WTC11 (cell line): ENCODE measurements at regions not wholly inside any gene's neighbourhood (a gene's known extent, or its start where the extent isn't known, plus 50 kb on each side); places are given as distances from the start of the nearest gene placed in this dataset.

Experiments used
- ATAC-seq: fragments of 200-7000 bp; cut with Tn5 transposase; 2 replicates; pipeline ENCODE4 v1.10.0; 2021; ENCODE audit warnings: mild to moderate bottlenecking, moderate library complexity
- CTCF ChIA-PET: fragments of 300-600 bp; sonication (Branson Sonifier 250); formaldehyde crosslinking; loops from one replicate; lab custom pipeline; 2021; ENCODE audit warnings: antibody characterized with exemption; lab: Charles Lee
- POLR2A ChIA-PET: fragments of 350-600 bp; sonication (Branson Sonifier 250); formaldehyde crosslinking; loops from one replicate; lab custom pipeline; 2021; ENCODE audit warnings: antibody characterized with exemption; lab: Charles Lee
- DNase-seq: peaks from one replicate; pipeline ENCODE4 v3.0.0; 2021; ENCODE audit warnings: low spot score
- H3K27ac Mint-ChIP-seq: 2 replicates; pipeline ENCODE4 v1.8.0; 2021; ENCODE audit warnings: mixed read lengths
- H3K27me3 Mint-ChIP-seq: 2 replicates; pipeline ENCODE4 v1.8.0; 2021; ENCODE audit warnings: low read depth, mild to moderate bottlenecking, moderate library complexity, mixed read lengths
- H3K36me3 Mint-ChIP-seq: 2 replicates; pipeline ENCODE4 v1.8.0; 2021; ENCODE audit warnings: mixed read lengths
- H3K4me1 Mint-ChIP-seq: 2 replicates; pipeline ENCODE4 v1.8.0; 2022; ENCODE audit warnings: mixed read lengths
- H3K4me3 Mint-ChIP-seq: 2 replicates; pipeline ENCODE4 v1.8.0; 2021; ENCODE audit warnings: mild to moderate bottlenecking, moderate library complexity, mixed read lengths
- H3K9me3 Mint-ChIP-seq: 2 replicates; pipeline ENCODE4 v1.8.0; 2021; ENCODE audit warnings: mixed read lengths
- ARID4B ChIP-seq: sonication (generic); formaldehyde crosslinking; IDR thresholded peaks from 2 replicates; pipeline ENCODE4 v1.8.0; 2023; ENCODE audit warnings: missing genetic modification reagents, mild to moderate bottlenecking, borderline replicate concordance
- ATF1 ChIP-seq: sonication (generic); formaldehyde crosslinking; IDR thresholded peaks from 2 replicates; pipeline ENCODE4 v1.8.1; 2023; ENCODE audit warnings: mild to moderate bottlenecking, moderate library complexity, missing genetic modification reagents
- CREB1 ChIP-seq: sonication (generic); formaldehyde crosslinking; IDR thresholded peaks from 2 replicates; pipeline ENCODE4 v1.8.0; 2023; ENCODE audit warnings: mild to moderate bottlenecking, missing genetic modification reagents
- CREM ChIP-seq: sonication (generic); formaldehyde crosslinking; IDR thresholded peaks from 2 replicates; pipeline ENCODE4 v1.8.1; 2022; ENCODE audit warnings: mild to moderate bottlenecking, missing genetic modification reagents, moderate library complexity
- E2F4 ChIP-seq: sonication (generic); formaldehyde crosslinking; IDR thresholded peaks from 2 replicates; pipeline ENCODE4 v1.8.1; 2022; ENCODE audit warnings: low read depth, mild to moderate bottlenecking, moderate library complexity, missing genetic modification reagents, borderline replicate concordance
- ETV6 ChIP-seq: sonication (generic); formaldehyde crosslinking; IDR thresholded peaks from 2 replicates; pipeline ENCODE4 v1.8.1; 2022; ENCODE audit warnings: mild to moderate bottlenecking, missing genetic modification reagents
- FOXK1 ChIP-seq: sonication (generic); formaldehyde crosslinking; IDR thresholded peaks from 2 replicates; pipeline ENCODE4 v1.8.0; 2022; ENCODE audit warnings: mild to moderate bottlenecking, moderate library complexity, missing genetic modification reagents
- GABPB1 ChIP-seq: sonication (generic); formaldehyde crosslinking; IDR thresholded peaks from 2 replicates; pipeline ENCODE4 v1.8.1; 2023; ENCODE audit warnings: mild to moderate bottlenecking, missing genetic modification reagents
- GTF2I ChIP-seq: fragments of 250-450 bp; sonication (Bioruptor Pico); conservative IDR thresholded peaks from 2 replicates; pipeline ENCODE4 v1.4.0; 2021; ENCODE audit warnings: mild to moderate bottlenecking
- MXD4 ChIP-seq: fragments of 250-450 bp; sonication (Bioruptor Pico); IDR thresholded peaks from 2 replicates; pipeline ENCODE4 v1.8.0; 2021; ENCODE audit warnings: mild to moderate bottlenecking, moderate library complexity, borderline replicate concordance
- NFYB ChIP-seq: sonication (generic); formaldehyde crosslinking; conservative IDR thresholded peaks from 2 replicates; pipeline ENCODE4 v1.8.0; 2022; ENCODE audit warnings: low read depth, missing genetic modification reagents
- NR2C2 ChIP-seq: sonication (generic); formaldehyde crosslinking; IDR thresholded peaks from 2 replicates; pipeline ENCODE4 v1.8.0; 2022; ENCODE audit warnings: mild to moderate bottlenecking, missing genetic modification reagents
- SP1 ChIP-seq: sonication (generic); formaldehyde crosslinking; conservative IDR thresholded peaks from 2 replicates; pipeline ENCODE4 v1.8.1; 2022; ENCODE audit warnings: missing genetic modification reagents
- ZNF219 ChIP-seq: sonication (generic); formaldehyde crosslinking; IDR thresholded peaks from 2 replicates; pipeline ENCODE4 v1.8.0; 2023; ENCODE audit warnings: missing genetic modification reagents, mild to moderate bottlenecking, borderline replicate concordance
- ZNF232 ChIP-seq: sonication (generic); formaldehyde crosslinking; IDR thresholded peaks from 2 replicates; pipeline ENCODE4 v1.8.0; 2022; ENCODE audit warnings: mild to moderate bottlenecking, missing genetic modification reagents
- ZSCAN18 ChIP-seq: fragments of 250-450 bp; sonication (Bioruptor Pico); IDR thresholded peaks from 2 replicates; pipeline ENCODE4 v2.1.2; 2022; ENCODE audit warnings: mild to moderate bottlenecking, moderate library complexity
- TF ChIP-seq, protein P1 (sequence below): fragments of 250-450 bp; sonication (Bioruptor Pico); IDR thresholded peaks from 2 replicates; pipeline ENCODE4 v1.9.0; 2021; ENCODE audit warnings: mild to moderate bottlenecking
- TF ChIP-seq, protein P2 (sequence below): sonication (generic); formaldehyde crosslinking; IDR thresholded peaks from 2 replicates; pipeline ENCODE4 v1.8.1; 2022; ENCODE audit warnings: low read depth, missing genetic modification reagents, borderline replicate concordance
- TF ChIP-seq, protein P3 (sequence below): sonication (generic); formaldehyde crosslinking; IDR thresholded peaks from 2 replicates; pipeline ENCODE4 v1.8.0; 2022; ENCODE audit warnings: mild to moderate bottlenecking, missing genetic modification reagents
- TF ChIP-seq, protein P4 (sequence below): sonication (generic); formaldehyde crosslinking; IDR thresholded peaks from 2 replicates; pipeline ENCODE4 v1.8.1; 2023; ENCODE audit warnings: mild to moderate bottlenecking, missing genetic modification reagents, moderate library complexity
- TF ChIP-seq, protein P5 (sequence below): fragments of 250-450 bp; sonication (Bioruptor Pico); IDR thresholded peaks from 2 replicates; pipeline ENCODE4 v1.9.0; 2021; ENCODE audit warnings: moderate library complexity, mild to moderate bottlenecking, inconsistent platforms, borderline replicate concordance
- TF ChIP-seq, protein P6 (sequence below): sonication (generic); formaldehyde crosslinking; IDR thresholded peaks from 2 replicates; pipeline ENCODE4 v1.8.0; 2022; ENCODE audit warnings: mild to moderate bottlenecking, missing genetic modification reagents

- TF ChIP-seq ARID4B (no peak), ZNF232 (CRISPR knock-in tag) (no peak), SP1 (CRISPR knock-in tag) (no peak), NFYB (CRISPR knock-in tag) (no peak), GABPB1 (no peak), CREB1 (CRISPR knock-in tag) (no peak), CREM (CRISPR knock-in tag) (no peak), ZNF219 (no peak)
- TF ChIP-seq, protein P1, sequence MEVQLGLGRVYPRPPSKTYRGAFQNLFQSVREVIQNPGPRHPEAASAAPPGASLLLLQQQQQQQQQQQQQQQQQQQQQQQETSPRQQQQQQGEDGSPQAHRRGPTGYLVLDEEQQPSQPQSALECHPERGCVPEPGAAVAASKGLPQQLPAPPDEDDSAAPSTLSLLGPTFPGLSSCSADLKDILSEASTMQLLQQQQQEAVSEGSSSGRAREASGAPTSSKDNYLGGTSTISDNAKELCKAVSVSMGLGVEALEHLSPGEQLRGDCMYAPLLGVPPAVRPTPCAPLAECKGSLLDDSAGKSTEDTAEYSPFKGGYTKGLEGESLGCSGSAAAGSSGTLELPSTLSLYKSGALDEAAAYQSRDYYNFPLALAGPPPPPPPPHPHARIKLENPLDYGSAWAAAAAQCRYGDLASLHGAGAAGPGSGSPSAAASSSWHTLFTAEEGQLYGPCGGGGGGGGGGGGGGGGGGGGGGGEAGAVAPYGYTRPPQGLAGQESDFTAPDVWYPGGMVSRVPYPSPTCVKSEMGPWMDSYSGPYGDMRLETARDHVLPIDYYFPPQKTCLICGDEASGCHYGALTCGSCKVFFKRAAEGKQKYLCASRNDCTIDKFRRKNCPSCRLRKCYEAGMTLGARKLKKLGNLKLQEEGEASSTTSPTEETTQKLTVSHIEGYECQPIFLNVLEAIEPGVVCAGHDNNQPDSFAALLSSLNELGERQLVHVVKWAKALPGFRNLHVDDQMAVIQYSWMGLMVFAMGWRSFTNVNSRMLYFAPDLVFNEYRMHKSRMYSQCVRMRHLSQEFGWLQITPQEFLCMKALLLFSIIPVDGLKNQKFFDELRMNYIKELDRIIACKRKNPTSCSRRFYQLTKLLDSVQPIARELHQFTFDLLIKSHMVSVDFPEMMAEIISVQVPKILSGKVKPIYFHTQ (CRISPR knock-in tag), result no peak
- TF ChIP-seq, all 79 proteins: peak for 0
These were observed 1036.5 kb downstream of the TUSC7 start (continued) for GRCh38 chr3:117746066-117746465.

DNA sequence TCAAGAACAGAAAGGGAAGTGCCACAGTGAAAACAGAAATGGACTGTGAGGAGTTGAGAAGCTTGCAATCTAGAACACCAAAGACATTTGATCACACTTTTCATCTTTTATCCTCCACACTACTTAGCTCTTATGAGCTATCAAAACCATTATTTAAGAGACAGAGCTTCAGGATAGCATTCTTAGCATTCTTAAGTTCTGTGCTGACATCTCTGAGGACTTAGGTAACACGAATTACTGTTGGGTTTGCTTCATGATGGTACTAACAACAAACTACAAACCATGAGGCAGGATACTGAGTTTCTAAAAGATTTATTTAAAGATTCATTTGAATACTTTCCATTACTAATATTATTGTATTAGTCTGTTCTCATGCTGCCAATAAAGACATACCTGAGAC, 1038.6 kb downstream of the TUSC7 start:
- Mint-ChIP-seq H3K27ac (no peak overlapping the region), H3K36me3 (no peaks in the 10 kb centered on the region), H3K4me3 (no peak overlapping the region), H3K4me1 (peaks cover 3% of the 10 kb centered on the region), H3K9me3 (no peaks in the 10 kb centered on the region), H3K27me3 (no peaks in the 10 kb centered on the region)
- ATAC-seq, result no peak
- POLR2A ChIA-PET, result no interaction called here
- no peak for DNase-seq
- CTCF ChIA-PET, result no interaction called here
- TF ChIP-seq NR2C2 (CRISPR knock-in tag), result no peak
- TF ChIP-seq E2F4 (CRISPR knock-in tag), result no peak
- TF ChIP-seq, protein P2, sequence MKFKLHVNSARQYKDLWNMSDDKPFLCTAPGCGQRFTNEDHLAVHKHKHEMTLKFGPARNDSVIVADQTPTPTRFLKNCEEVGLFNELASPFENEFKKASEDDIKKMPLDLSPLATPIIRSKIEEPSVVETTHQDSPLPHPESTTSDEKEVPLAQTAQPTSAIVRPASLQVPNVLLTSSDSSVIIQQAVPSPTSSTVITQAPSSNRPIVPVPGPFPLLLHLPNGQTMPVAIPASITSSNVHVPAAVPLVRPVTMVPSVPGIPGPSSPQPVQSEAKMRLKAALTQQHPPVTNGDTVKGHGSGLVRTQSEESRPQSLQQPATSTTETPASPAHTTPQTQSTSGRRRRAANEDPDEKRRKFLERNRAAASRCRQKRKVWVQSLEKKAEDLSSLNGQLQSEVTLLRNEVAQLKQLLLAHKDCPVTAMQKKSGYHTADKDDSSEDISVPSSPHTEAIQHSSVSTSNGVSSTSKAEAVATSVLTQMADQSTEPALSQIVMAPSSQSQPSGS (CRISPR knock-in tag), result no peak
- TF ChIP-seq ZSCAN18 (CRISPR knock-in tag), result no peak
- TF ChIP-seq, protein P3, sequence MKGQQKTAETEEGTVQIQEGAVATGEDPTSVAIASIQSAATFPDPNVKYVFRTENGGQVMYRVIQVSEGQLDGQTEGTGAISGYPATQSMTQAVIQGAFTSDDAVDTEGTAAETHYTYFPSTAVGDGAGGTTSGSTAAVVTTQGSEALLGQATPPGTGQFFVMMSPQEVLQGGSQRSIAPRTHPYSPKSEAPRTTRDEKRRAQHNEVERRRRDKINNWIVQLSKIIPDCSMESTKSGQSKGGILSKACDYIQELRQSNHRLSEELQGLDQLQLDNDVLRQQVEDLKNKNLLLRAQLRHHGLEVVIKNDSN, result no peak
- no peak for TF ChIP-seq ETV6
- TF ChIP-seq, protein P4, sequence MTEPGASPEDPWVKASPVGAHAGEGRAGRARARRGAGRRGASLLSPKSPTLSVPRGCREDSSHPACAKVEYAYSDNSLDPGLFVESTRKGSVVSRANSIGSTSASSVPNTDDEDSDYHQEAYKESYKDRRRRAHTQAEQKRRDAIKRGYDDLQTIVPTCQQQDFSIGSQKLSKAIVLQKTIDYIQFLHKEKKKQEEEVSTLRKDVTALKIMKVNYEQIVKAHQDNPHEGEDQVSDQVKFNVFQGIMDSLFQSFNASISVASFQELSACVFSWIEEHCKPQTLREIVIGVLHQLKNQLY (CRISPR knock-in tag), result no peak
- no peak for TF ChIP-seq MXD4 (CRISPR knock-in tag)
- TF ChIP-seq, protein P5, sequence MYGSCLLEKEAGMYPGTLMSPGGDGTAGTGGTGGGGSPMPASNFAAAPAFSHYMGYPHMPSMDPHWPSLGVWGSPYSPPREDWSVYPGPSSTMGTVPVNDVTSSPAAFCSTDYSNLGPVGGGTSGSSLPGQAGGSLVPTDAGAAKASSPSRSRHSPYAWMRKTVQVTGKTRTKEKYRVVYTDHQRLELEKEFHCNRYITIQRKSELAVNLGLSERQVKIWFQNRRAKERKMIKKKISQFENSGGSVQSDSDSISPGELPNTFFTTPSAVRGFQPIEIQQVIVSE (CRISPR knock-in tag), result no peak
- TF ChIP-seq GABPB1, result no peak
- no peak for TF ChIP-seq GTF2I
- no peak for TF ChIP-seq ATF1 (CRISPR knock-in tag)
- no peak for TF ChIP-seq CREM (CRISPR knock-in tag)
- TF ChIP-seq, protein P6, sequence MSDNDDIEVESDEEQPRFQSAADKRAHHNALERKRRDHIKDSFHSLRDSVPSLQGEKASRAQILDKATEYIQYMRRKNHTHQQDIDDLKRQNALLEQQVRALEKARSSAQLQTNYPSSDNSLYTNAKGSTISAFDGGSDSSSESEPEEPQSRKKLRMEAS, result no peak
- TF ChIP-seq FOXK1, result no peak
